Ovary (tissue), 3 donors: ENCODE measurements at regions not wholly inside any gene's neighbourhood (a gene's known extent, or its start where the extent isn't known, plus 50 kb on each side); places are given as distances from the start of the nearest gene placed in this dataset.

Source experiments
- CTCF ChIP-seq, 3 donors: fragments of 450-650 bp in 2 of 3; fragments of 200-600 bp in 1 of 3; IDR thresholded peaks; one replicate each; pipeline versions ENCODE4 v1.5.1 to v1.8.0; 2016 to 2022; ENCODE audit warnings: antibody characterized with exemption in 3 of 3, mild to moderate bottlenecking in 1 of 3
- EP300 ChIP-seq: sonication (generic); formaldehyde crosslinking; IDR thresholded peaks from one replicate; pipeline ENCODE4 v1.6.1; 2017; ENCODE audit warnings: antibody characterized with exemption
- POLR2A ChIP-seq: fragments of 450-650 bp; IDR thresholded peaks from one replicate; pipeline ENCODE4 v1.6.1; 2017; ENCODE audit warnings: antibody characterized with exemption, mild to moderate bottlenecking, moderate library complexity
- donor health status: DM: no; HTN: no; CAD: no.

GRCh38 chr7:17558558-17559332, 260.3 kb downstream of the AHR start:
- no peak for TF ChIP-seq CTCF (IDR thresholded peaks at IDR 0.05)
- TF ChIP-seq POLR2A = no peak
- no peak for TF ChIP-seq EP300
